Stimulated activated CD4-positive, alpha-beta T cell treated with anti-CD3 and anti-CD28 coated beads, Interleukin-12 subunit alpha, Interleukin-12 subunit beta, amount 100 ng/mL, for 48 hours (primary cell): ENCODE measurements at regions not wholly inside any gene's neighbourhood (a gene's known extent, or its start where the extent isn't known, plus 50 kb on each side); places are given as distances from the start of the nearest gene placed in this dataset.

Experiments used
- DNase-seq, 3 donors: peaks; one replicate each; pipeline ENCODE4 v3.0.0-alpha.2; 2020; ENCODE audit warnings: low read depth in 2 of 3, low spot score in 1 of 3

GRCh38 chr2:43039376-43040080 lies 186.9 kb downstream of the ZFP36L2 start:
- no peak for DNase-seq

GRCh38 chr2:43038696-43039094 lies 187.7 kb downstream of the ZFP36L2 start:
- DNase-seq: no peak

GRCh38 chr2:43038034-43038695 lies 188.2 kb downstream of the ZFP36L2 start:
- DNase-seq: no peak

GRCh38 chr2:43035922-43036321 lies 190.5 kb downstream of the ZFP36L2 start:
- DNase-seq: no peak

- DNase-seq: no peak
Observed at GRCh38 chr2:43034921-43035320, 191.5 kb downstream of the ZFP36L2 start.

- DNase-seq: no peak
Observed at GRCh38 chr2:43034242-43034619, 192.2 kb downstream of the ZFP36L2 start.

- no peak for DNase-seq
Observed at GRCh38 chr2:43033466-43034241, 192.8 kb downstream of the ZFP36L2 start.

- no peak for DNase-seq
Observed at GRCh38 chr2:43033016-43033270, 193.5 kb downstream of the ZFP36L2 start.

GRCh38 chr2:43032213-43033015 lies 194.0 kb downstream of the ZFP36L2 start:
- DNase-seq: no peak

- no peak for DNase-seq
Observed at GRCh38 chr2:43031471-43032212, 194.8 kb downstream of the ZFP36L2 start.

GRCh38 chr2:43030551-43031307 lies 195.7 kb downstream of the ZFP36L2 start:
- DNase-seq: no peak

GRCh38 chr2:43029186-43029585 lies 197.2 kb downstream of the ZFP36L2 start:
- DNase-seq: no peak

GRCh38 chr2:43028188-43028587 lies 198.2 kb downstream of the ZFP36L2 start:
- DNase-seq: no peak

GRCh38 chr2:43027097-43027873 lies 199.1 kb downstream of the ZFP36L2 start:
- no peak for DNase-seq

- no peak for DNase-seq
Observed at GRCh38 chr2:43026426-43027096, 199.8 kb downstream of the ZFP36L2 start.

- no peak for DNase-seq
Observed at GRCh38 chr2:43025709-43026295, 200.6 kb downstream of the ZFP36L2 start.

- DNase-seq: peak in 2 of 3 donors; percentile 27 to 28
Observed at GRCh38 chr2:43024515-43025011, 201.8 kb downstream of the ZFP36L2 start.

GRCh38 chr2:43023791-43024514 lies 202.5 kb downstream of the ZFP36L2 start:
- no peak for DNase-seq
